ENCODE measurements at regions not wholly inside any gene's neighbourhood (a gene's known extent, or its start where the extent isn't known, plus 50 kb on each side); places are given as distances from the start of the nearest gene placed in this dataset.

- no CpG with 5 or more reads among the region's 4 CpGs for WGBS (ENCODE audit: insufficient coverage)
- peaks cover 5% of the 10 kb centered on the region for H3K4me1 Mint-ChIP-seq
- H3K4me2 ChIP-seq (replicated peaks; ENCODE audit: extremely low read depth, low read length, poor library complexity, severe bottlenecking): no peak overlapping the region
- H3K36me3 ChIP-seq (replicated peaks in 1 of 2; ENCODE audit: control insufficient read depth in 1 of 2, insufficient read depth in 2 of 2, low read length in 2 of 2): no peaks in the 10 kb centered on the region
- H4K20me1 ChIP-seq (ENCODE audit: insufficient read depth, low read length): no peaks in the 10 kb centered on the region
- H3K4me1 ChIP-seq (ENCODE audit: control insufficient read depth in 1 of 2, insufficient read depth in 2 of 2, low read length in 2 of 2): peaks cover 11 to 14% of the 10 kb centered on the region in 2 donors
- H3K27me3 ChIP-seq (ENCODE audit: control insufficient read depth in 2 of 2, insufficient read depth in 2 of 2, low read length in 2 of 2): no peaks in the 10 kb centered on the region
- H3K79me2 ChIP-seq (ENCODE audit: insufficient read depth, low read length): no peaks in the 10 kb centered on the region
- peak; percentile 2 to 67 (median 8) for DNase-seq
- H2AFZ ChIP-seq (ENCODE audit: insufficient read depth, low read depth, low read length, poor library complexity, severe bottlenecking): no peak overlapping the region
- no peaks in the 10 kb centered on the region for H3K36me3 Mint-ChIP-seq
- intact Hi-C loops (cut with micrococcal nuclease): no loop called here
- peaks cover 0 to 8% (median 2%) of the 10 kb centered on the region in 7 donors for H3K9me3 Mint-ChIP-seq
- no peak for TF ChIP-seq CTCF (IDR thresholded peaks at IDR 0.05)
- no peak overlapping the region for H3K27ac Mint-ChIP-seq
- H3K27ac ChIP-seq (ENCODE audit: low read depth in 1 of 2, low read length in 2 of 2): no peak overlapping the region
- peaks cover 0 to 3% (median 0%) of the 10 kb centered on the region in 3 donors for H3K27me3 Mint-ChIP-seq (ENCODE audit: low read depth in 3 of 3)
- no peak overlapping the region for H3K4me3 ChIP-seq (replicated peaks in 1 of 3; ENCODE audit: low read depth in 2 of 3, low read length in 3 of 3)
- no peak overlapping the region for H3K9ac ChIP-seq (ENCODE audit: insufficient read depth, low read length, poor library complexity, severe bottlenecking)
- H3K9me3 ChIP-seq (replicated peaks in 1 of 2; ENCODE audit: control insufficient read depth in 1 of 2, insufficient read depth in 1 of 2, low read length in 2 of 2): no peaks in the 10 kb centered on the region
- H3K4me3 Mint-ChIP-seq: no peak overlapping the region
Measured at GRCh38 chr3:191141728-191142127, 57.3 kb upstream of the OSTN start.

DNA sequence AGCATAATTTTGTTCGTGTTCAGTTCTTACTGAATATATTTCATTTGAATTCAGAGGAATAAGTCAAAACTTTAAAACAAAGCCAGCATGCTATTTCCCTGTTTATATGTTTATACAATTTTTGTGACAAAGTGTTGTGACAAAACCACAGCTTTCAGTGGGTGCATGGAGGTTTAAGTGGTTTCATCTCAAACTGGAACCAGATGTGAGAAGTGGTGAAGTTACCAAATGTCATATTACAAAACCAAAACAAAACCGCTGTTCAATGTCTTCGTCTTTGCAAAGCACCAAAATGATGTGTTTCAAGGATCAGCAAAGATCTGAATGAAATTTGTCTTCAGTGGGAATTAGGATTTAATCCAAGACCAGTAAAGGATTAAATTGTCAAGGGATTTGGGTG lies 59.3 kb upstream of the OSTN start:
- Histone ChIP-seq H3K9me3 (replicated peaks in 1 of 2; ENCODE audit: control insufficient read depth in 1 of 2, insufficient read depth in 1 of 2, low read length in 2 of 2) (no peaks in the 10 kb centered on the region), H2AFZ (ENCODE audit: insufficient read depth, low read depth, low read length, poor library complexity, severe bottlenecking) (no peak overlapping the region), H3K27ac (ENCODE audit: low read depth in 1 of 2, low read length in 2 of 2) (no peak overlapping the region), H3K79me2 (ENCODE audit: insufficient read depth, low read length) (no peaks in the 10 kb centered on the region), H3K36me3 (replicated peaks in 1 of 2; ENCODE audit: control insufficient read depth in 1 of 2, insufficient read depth in 2 of 2, low read length in 2 of 2) (no peaks in the 10 kb centered on the region), H3K9ac (ENCODE audit: insufficient read depth, low read length, poor library complexity, severe bottlenecking) (no peak overlapping the region), H3K4me3 (replicated peaks in 1 of 3; ENCODE audit: low read depth in 2 of 3, low read length in 3 of 3) (no peak overlapping the region), H4K20me1 (ENCODE audit: insufficient read depth, low read length) (no peaks in the 10 kb centered on the region), H3K4me1 (ENCODE audit: control insufficient read depth in 1 of 2, insufficient read depth in 2 of 2, low read length in 2 of 2) (peaks cover 11 to 14% of the 10 kb centered on the region in 2 donors), H3K27me3 (ENCODE audit: control insufficient read depth in 2 of 2, insufficient read depth in 2 of 2, low read length in 2 of 2) (no peaks in the 10 kb centered on the region), H3K4me2 (replicated peaks; ENCODE audit: extremely low read depth, low read length, poor library complexity, severe bottlenecking) (peak overlapping the region; percentile 3)
- DNase-seq: peak in 1 of 3 donors; percentile 3
- Mint-ChIP-seq H3K4me1 (peaks cover 5% of the 10 kb centered on the region), H3K36me3 (no peaks in the 10 kb centered on the region), H3K27ac (peak overlapping the region in 1 of 7 donors; percentile 52), H3K9me3 (peaks cover 0 to 4% (median under 1%) of the 10 kb centered on the region in 7 donors), H3K4me3 (no peak overlapping the region), H3K27me3 (ENCODE audit: low read depth in 3 of 3) (peaks cover 0 to 2% (median 0%) of the 10 kb centered on the region in 3 donors)
- intact Hi-C loops (cut with micrococcal nuclease): no loop called here
- 83% methylated on average over 2 of the region's 3 CpGs for WGBS (ENCODE audit: insufficient coverage)
- TF ChIP-seq CTCF (IDR thresholded peaks at IDR 0.05): no peak

All from CD14-positive monocyte (primary cell).